SK-N-SH treated with all-trans-retinoic acid at 6 μM for 48 hours (cell line): ENCODE measurements at regions not wholly inside any gene's neighbourhood (a gene's known extent, or its start where the extent isn't known, plus 50 kb on each side); places are given as distances from the start of the nearest gene placed in this dataset.

Experiments
- ARNTL ChIP-seq: fragments of 450-650 bp; formaldehyde crosslinking; IDR thresholded peaks from 2 replicates; pipeline ENCODE4 v1.5.0; 2020; ENCODE audit warnings: low read depth, mild to moderate bottlenecking, moderate library complexity, borderline replicate concordance
- CSDC2 ChIP-seq: fragments of 250-450 bp; sonication (Bioruptor Pico); IDR thresholded peaks from 2 replicates; pipeline ENCODE4 v1.5.0; 2020; ENCODE audit warnings: mild to moderate bottlenecking, moderate library complexity
- ESRRG ChIP-seq: fragments of 250-450 bp; sonication (Bioruptor Pico); IDR thresholded peaks from 2 replicates; pipeline ENCODE4 v1.6.1; 2021; ENCODE audit warnings: mild to moderate bottlenecking
- ISL1 ChIP-seq: fragments of 250-450 bp; sonication (Bioruptor Pico); IDR thresholded peaks from 2 replicates; pipeline ENCODE4 v2.1.2; 2022; ENCODE audit warnings: mild to moderate bottlenecking, moderate library complexity
- RARB ChIP-seq: fragments of 250-450 bp; sonication (Bioruptor Pico); IDR thresholded peaks from 2 replicates; pipeline ENCODE4 v1.8.0; 2021; ENCODE audit warnings: mild to moderate bottlenecking, moderate library complexity
- SNAI2 ChIP-seq: fragments of 250-450 bp; sonication (Bioruptor Pico); IDR thresholded peaks from 2 replicates; pipeline ENCODE4 v1.5.0; 2020; ENCODE audit warnings: mild to moderate bottlenecking, moderate library complexity
- ZFP3 ChIP-seq: fragments of 250-450 bp; sonication (Bioruptor Pico); IDR thresholded peaks from 2 replicates; pipeline ENCODE4 v1.5.0; 2020; ENCODE audit warnings: mild to moderate bottlenecking, moderate library complexity
- ZFP30 ChIP-seq: fragments of 450-650 bp; formaldehyde crosslinking; IDR thresholded peaks from 2 replicates; pipeline ENCODE4 v1.5.0; 2022; ENCODE audit warnings: mild to moderate bottlenecking, moderate library complexity
- ZNF565 ChIP-seq: fragments of 450-650 bp; formaldehyde crosslinking; conservative IDR thresholded peaks from 2 replicates; pipeline ENCODE4 v1.5.0; 2020; ENCODE audit warnings: low read depth, mild to moderate bottlenecking, moderate library complexity
- TF ChIP-seq, protein P1 (sequence below): fragments of 250-450 bp; sonication (Bioruptor Pico); IDR thresholded peaks from 2 replicates; pipeline ENCODE4 v1.8.0; 2020; ENCODE audit warnings: mild to moderate bottlenecking, moderate library complexity, borderline replicate concordance
- TF ChIP-seq, protein P2 (sequence below): fragments of 250-450 bp; sonication (Bioruptor Pico); IDR thresholded peaks from 2 replicates; pipeline ENCODE4 v1.5.0; 2020; ENCODE audit warnings: mild to moderate bottlenecking, moderate library complexity
- TF ChIP-seq, protein P3 (sequence below): fragments of 250-450 bp; sonication (Bioruptor Pico); IDR thresholded peaks from 2 replicates; pipeline ENCODE4 v1.5.1; 2020; ENCODE audit warnings: low read depth, mild to moderate bottlenecking, moderate library complexity
- TF ChIP-seq, protein P4 (sequence below): fragments of 250-450 bp; sonication (Bioruptor Pico); IDR thresholded peaks from 2 replicates; pipeline ENCODE4 v1.5.1; 2021; ENCODE audit warnings: mild to moderate bottlenecking, moderate library complexity
- TF ChIP-seq, protein P5 (sequence below): fragments of 250-450 bp; sonication (Bioruptor Pico); IDR thresholded peaks from 2 replicates; pipeline ENCODE4 v1.8.0; 2021; ENCODE audit warnings: low read depth, mild to moderate bottlenecking, moderate library complexity, borderline replicate concordance

DNA sequence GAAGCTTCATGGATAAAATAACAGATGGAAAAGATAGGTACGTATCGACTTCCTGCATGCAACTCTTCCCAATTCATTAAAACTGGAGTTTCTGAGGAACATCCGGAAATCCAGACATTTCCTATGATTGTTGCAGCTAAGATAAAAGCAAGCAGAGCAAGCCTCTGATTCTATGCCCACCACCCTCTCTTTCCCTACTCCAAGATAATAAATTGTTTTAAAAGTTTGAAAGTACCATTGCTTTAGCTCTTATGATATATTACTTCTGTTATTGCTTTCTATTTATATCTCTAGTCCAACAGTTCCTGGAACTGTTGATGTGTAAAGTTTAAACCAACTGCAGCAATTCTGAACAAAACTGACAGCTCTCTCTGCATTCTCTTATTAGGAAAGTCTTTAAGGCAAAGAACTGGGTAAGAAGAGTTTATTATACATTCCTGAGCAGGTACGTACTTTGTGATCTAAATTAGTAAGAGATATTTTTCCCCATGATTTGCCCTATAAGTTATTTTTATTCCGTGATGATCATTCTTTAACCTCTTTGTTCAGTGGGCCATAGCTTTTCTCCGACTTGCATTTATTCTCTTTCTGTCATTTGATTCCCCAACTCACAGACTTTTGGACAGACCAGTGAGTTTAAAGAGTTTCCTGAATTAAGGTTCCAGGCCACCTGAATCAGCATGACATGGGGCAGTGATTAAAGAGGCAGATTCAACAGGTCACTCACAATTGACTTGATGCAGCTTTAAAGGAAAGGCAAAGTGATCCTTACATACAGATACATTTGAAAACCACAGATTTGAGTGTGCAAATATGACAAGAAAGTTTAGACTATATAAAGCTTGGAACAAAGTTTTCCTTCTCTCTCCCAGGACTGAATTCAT lies 94.2 kb upstream of the THRB start:
- TF ChIP-seq, protein P1, sequence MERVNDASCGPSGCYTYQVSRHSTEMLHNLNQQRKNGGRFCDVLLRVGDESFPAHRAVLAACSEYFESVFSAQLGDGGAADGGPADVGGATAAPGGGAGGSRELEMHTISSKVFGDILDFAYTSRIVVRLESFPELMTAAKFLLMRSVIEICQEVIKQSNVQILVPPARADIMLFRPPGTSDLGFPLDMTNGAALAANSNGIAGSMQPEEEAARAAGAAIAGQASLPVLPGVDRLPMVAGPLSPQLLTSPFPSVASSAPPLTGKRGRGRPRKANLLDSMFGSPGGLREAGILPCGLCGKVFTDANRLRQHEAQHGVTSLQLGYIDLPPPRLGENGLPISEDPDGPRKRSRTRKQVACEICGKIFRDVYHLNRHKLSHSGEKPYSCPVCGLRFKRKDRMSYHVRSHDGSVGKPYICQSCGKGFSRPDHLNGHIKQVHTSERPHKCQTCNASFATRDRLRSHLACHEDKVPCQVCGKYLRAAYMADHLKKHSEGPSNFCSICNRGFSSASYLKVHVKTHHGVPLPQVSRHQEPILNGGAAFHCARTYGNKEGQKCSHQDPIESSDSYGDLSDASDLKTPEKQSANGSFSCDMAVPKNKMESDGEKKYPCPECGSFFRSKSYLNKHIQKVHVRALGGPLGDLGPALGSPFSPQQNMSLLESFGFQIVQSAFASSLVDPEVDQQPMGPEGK = no peak
- TF ChIP-seq, protein P2, sequence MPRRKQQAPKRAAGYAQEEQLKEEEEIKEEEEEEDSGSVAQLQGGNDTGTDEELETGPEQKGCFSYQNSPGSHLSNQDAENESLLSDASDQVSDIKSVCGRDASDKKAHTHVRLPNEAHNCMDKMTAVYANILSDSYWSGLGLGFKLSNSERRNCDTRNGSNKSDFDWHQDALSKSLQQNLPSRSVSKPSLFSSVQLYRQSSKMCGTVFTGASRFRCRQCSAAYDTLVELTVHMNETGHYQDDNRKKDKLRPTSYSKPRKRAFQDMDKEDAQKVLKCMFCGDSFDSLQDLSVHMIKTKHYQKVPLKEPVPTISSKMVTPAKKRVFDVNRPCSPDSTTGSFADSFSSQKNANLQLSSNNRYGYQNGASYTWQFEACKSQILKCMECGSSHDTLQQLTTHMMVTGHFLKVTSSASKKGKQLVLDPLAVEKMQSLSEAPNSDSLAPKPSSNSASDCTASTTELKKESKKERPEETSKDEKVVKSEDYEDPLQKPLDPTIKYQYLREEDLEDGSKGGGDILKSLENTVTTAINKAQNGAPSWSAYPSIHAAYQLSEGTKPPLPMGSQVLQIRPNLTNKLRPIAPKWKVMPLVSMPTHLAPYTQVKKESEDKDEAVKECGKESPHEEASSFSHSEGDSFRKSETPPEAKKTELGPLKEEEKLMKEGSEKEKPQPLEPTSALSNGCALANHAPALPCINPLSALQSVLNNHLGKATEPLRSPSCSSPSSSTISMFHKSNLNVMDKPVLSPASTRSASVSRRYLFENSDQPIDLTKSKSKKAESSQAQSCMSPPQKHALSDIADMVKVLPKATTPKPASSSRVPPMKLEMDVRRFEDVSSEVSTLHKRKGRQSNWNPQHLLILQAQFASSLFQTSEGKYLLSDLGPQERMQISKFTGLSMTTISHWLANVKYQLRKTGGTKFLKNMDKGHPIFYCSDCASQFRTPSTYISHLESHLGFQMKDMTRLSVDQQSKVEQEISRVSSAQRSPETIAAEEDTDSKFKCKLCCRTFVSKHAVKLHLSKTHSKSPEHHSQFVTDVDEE = no peak
- TF ChIP-seq SNAI2 (CRISPR knock-in tag) = no peak
- no peak for TF ChIP-seq ESRRG (CRISPR knock-in tag)
- TF ChIP-seq CSDC2 (CRISPR knock-in tag) = no peak
- TF ChIP-seq, protein P3, sequence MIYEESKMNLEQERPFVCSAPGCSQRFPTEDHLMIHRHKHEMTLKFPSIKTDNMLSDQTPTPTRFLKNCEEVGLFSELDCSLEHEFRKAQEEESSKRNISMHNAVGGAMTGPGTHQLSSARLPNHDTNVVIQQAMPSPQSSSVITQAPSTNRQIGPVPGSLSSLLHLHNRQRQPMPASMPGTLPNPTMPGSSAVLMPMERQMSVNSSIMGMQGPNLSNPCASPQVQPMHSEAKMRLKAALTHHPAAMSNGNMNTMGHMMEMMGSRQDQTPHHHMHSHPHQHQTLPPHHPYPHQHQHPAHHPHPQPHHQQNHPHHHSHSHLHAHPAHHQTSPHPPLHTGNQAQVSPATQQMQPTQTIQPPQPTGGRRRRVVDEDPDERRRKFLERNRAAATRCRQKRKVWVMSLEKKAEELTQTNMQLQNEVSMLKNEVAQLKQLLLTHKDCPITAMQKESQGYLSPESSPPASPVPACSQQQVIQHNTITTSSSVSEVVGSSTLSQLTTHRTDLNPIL (CRISPR knock-in tag) = no peak
- no peak for TF ChIP-seq ISL1 (CRISPR knock-in tag)
- TF ChIP-seq, protein P4, sequence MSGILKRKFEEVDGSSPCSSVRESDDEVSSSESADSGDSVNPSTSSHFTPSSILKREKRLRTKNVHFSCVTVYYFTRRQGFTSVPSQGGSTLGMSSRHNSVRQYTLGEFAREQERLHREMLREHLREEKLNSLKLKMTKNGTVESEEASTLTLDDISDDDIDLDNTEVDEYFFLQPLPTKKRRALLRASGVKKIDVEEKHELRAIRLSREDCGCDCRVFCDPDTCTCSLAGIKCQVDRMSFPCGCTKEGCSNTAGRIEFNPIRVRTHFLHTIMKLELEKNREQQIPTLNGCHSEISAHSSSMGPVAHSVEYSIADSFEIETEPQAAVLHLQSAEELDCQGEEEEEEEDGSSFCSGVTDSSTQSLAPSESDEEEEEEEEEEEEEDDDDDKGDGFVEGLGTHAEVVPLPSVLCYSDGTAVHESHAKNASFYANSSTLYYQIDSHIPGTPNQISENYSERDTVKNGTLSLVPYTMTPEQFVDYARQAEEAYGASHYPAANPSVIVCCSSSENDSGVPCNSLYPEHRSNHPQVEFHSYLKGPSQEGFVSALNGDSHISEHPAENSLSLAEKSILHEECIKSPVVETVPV (CRISPR knock-in tag) = no peak
- TF ChIP-seq ARNTL (CRISPR knock-in tag) = no peak
- TF ChIP-seq RARB (CRISPR knock-in tag) = no peak
- TF ChIP-seq ZFP30 = no peak
- TF ChIP-seq ZNF565 (CRISPR knock-in tag) = no peak
- TF ChIP-seq, protein P5, sequence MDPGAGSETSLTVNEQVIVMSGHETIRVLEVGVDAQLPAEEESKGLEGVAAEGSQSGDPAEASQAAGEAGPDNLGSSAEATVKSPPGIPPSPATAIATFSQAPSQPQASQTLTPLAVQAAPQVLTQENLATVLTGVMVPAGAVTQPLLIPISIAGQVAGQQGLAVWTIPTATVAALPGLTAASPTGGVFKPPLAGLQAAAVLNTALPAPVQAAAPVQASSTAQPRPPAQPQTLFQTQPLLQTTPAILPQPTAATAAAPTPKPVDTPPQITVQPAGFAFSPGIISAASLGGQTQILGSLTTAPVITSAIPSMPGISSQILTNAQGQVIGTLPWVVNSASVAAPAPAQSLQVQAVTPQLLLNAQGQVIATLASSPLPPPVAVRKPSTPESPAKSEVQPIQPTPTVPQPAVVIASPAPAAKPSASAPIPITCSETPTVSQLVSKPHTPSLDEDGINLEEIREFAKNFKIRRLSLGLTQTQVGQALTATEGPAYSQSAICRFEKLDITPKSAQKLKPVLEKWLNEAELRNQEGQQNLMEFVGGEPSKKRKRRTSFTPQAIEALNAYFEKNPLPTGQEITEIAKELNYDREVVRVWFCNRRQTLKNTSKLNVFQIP (CRISPR knock-in tag) = no peak
- TF ChIP-seq ZFP3 (CRISPR knock-in tag) = no peak
